Endothelial cell of umbilical vein (primary cell): ENCODE measurements at regions not wholly inside any gene's neighbourhood (a gene's known extent, or its start where the extent isn't known, plus 50 kb on each side); places are given as distances from the start of the nearest gene placed in this dataset.

Source experiments
- EZH2 ChIP-seq: IDR thresholded peaks from 2 replicates; pipeline ENCODE4 v1.6.1; 2012; ENCODE audit warnings: borderline replicate concordance, low read depth, mild to moderate bottlenecking, moderate library complexity, low read length, inconsistent platforms; ENCODE audit not compliant: severe bottlenecking
- JUN ChIP-seq: IDR thresholded peaks from 2 replicates; pipeline ENCODE4 v1.6.1; 2011; ENCODE audit warnings: borderline replicate concordance, low read depth; ENCODE audit not compliant: insufficient read length, insufficient read depth
- POLR2A ChIP-seq: IDR thresholded peaks from 2 replicates; pipeline ENCODE4 v1.6.1; 2012; ENCODE audit warnings: low read depth, mild to moderate bottlenecking, control low read depth, low read length
- POLR2AphosphoS5 ChIP-seq: IDR thresholded peaks from 2 replicates; pipeline ENCODE4 v1.6.1; 2012; ENCODE audit warnings: low read depth, mild to moderate bottlenecking, control low read depth, low read length, moderate library complexity; ENCODE audit not compliant: insufficient read depth
- TF ChIP-seq, protein P1 (sequence below), 2 donors: IDR thresholded peaks; 1 replicate in 1 of 2; 2 replicates in 1 of 2; pipeline ENCODE4 v1.5.1; 2011; ENCODE audit warnings: low read length in 2 of 2, mild to moderate bottlenecking in 2 of 2, moderate library complexity in 2 of 2, control low read depth in 1 of 2, inconsistent platforms in 1 of 2, low read depth in 1 of 2; ENCODE audit not compliant: insufficient read depth in 1 of 2; ENCODE audit errors: extremely low read depth in 1 of 2
- TF ChIP-seq, protein P2 (sequence below): IDR thresholded peaks from 2 replicates; pipeline ENCODE4 v1.6.1; 2011; ENCODE audit not compliant: insufficient read depth, insufficient read length

DNA sequence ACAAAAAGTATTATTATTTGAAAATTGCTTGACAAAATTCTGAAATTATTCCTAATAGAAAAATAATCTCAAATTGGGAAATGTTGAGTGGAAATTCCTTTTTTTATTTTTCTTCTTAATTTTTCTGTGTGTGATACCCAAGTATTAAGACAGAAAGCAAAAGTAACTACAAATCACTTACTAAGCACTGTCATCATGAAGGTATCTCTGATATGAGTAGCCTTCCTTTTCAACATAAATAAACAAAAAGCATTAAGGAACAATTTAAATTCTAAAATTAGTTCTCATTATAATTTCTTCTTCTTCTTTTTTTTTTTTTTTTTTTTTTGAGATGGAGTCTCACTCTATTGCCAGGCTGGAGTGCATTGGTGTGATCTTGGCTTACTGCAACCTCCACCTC, 174.2 kb upstream of the RBMS1 start:
- TF ChIP-seq POLR2A (no peak), POLR2AphosphoS5 (no peak), JUN (no peak), EZH2 (no peak)
- TF ChIP-seq, protein P1, sequence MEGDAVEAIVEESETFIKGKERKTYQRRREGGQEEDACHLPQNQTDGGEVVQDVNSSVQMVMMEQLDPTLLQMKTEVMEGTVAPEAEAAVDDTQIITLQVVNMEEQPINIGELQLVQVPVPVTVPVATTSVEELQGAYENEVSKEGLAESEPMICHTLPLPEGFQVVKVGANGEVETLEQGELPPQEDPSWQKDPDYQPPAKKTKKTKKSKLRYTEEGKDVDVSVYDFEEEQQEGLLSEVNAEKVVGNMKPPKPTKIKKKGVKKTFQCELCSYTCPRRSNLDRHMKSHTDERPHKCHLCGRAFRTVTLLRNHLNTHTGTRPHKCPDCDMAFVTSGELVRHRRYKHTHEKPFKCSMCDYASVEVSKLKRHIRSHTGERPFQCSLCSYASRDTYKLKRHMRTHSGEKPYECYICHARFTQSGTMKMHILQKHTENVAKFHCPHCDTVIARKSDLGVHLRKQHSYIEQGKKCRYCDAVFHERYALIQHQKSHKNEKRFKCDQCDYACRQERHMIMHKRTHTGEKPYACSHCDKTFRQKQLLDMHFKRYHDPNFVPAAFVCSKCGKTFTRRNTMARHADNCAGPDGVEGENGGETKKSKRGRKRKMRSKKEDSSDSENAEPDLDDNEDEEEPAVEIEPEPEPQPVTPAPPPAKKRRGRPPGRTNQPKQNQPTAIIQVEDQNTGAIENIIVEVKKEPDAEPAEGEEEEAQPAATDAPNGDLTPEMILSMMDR (IDR thresholded peaks at IDR 0.05; ENCODE audit: extremely low read depth in 1 of 2, insufficient read depth in 1 of 2, low read depth in 1 of 2, low read length in 2 of 2), result no peak
- TF ChIP-seq, protein P2, sequence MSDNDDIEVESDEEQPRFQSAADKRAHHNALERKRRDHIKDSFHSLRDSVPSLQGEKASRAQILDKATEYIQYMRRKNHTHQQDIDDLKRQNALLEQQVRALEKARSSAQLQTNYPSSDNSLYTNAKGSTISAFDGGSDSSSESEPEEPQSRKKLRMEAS, result no peak
